B cell (primary cell): ENCODE measurements at regions not wholly inside any gene's neighbourhood (a gene's known extent, or its start where the extent isn't known, plus 50 kb on each side); places are given as distances from the start of the nearest gene placed in this dataset.
"Not testable (repeated sequence)": the region's sequence is repeated elsewhere in the genome, so short reads cannot be mapped to it uniquely, and the experiment has no call there.

Source experiments
- ATAC-seq: fragments of 200-7000 bp; cut with Tn5 transposase; one replicate; pipeline ENCODE4 v1.10.0; 2021; ENCODE audit warnings: low read depth, mild to moderate bottlenecking, moderate number of reproducible peaks, moderate library complexity
- CTCF ChIA-PET: fragments of 350-600 bp; sonication (Branson Sonifier 250); formaldehyde crosslinking; loops from one replicate; lab custom pipeline; 2021; ENCODE audit warnings: antibody characterized with exemption, inconsistent platforms; lab: Charles Lee
- POLR2A ChIA-PET: fragments of 350-600 bp; sonication (Branson Sonifier 250); formaldehyde crosslinking; loops from one replicate; lab custom pipeline; 2021; ENCODE audit warnings: antibody characterized with exemption; lab: Charles Lee
- DNase-seq: peaks from one replicate; pipeline ENCODE4 v3.0.0; 2013
- H2AFZ ChIP-seq: 2 replicates; pipeline ENCODE4 v1.6.1; 2012; ENCODE audit warnings: mild to moderate bottlenecking, low read depth, low read length; ENCODE audit not compliant: insufficient read depth, poor library complexity, severe bottlenecking
- H3K27ac ChIP-seq, 2 donors: 1 replicate in 1 of 2; 2 replicates in 1 of 2; pipeline ENCODE4 v1.5.1; 2012 to 2013; ENCODE audit warnings: low read length in 2 of 2, mild to moderate bottlenecking in 2 of 2, moderate library complexity in 1 of 2
- H3K27me3 ChIP-seq, 4 experiments: fragments of 200-600 bp in 1 of 4; sonication (generic) in 1 of 4; replicated peaks in 1 of 4; 1 replicate in 2 of 4; 2 replicates in 2 of 4; pipeline versions ENCODE4 v1.6.1 to v1.7.0; 2013 to 2016; ENCODE audit warnings: low read length in 3 of 4, mild to moderate bottlenecking in 2 of 4, mixed read lengths in 1 of 4, moderate library complexity in 1 of 4; ENCODE audit not compliant: insufficient read depth in 4 of 4, control insufficient read depth in 3 of 4; ENCODE audit errors: control extremely low read depth in 1 of 4
- H3K36me3 ChIP-seq, 2 experiments: replicated peaks in 1 of 2; 1 replicate in 1 of 2; 2 replicates in 1 of 2; pipeline versions ENCODE4 v1.6.1 to v1.7.1; 2013; ENCODE audit warnings: low read length in 1 of 2; ENCODE audit not compliant: insufficient read depth in 2 of 2, control insufficient read depth in 1 of 2; ENCODE audit errors: control extremely low read depth in 1 of 2, extremely low read depth in 1 of 2
- H3K4me1 ChIP-seq, 2 donors: fragments of 200-600 bp in 1 of 2; sonication (generic) in 1 of 2; 1 replicate in 1 of 2; 2 replicates in 1 of 2; pipeline versions ENCODE4 v1.5.1 to v1.6.1; 2013 to 2017; ENCODE audit warnings: low read length in 2 of 2; ENCODE audit not compliant: control insufficient read depth in 2 of 2, insufficient read depth in 2 of 2
- H3K4me2 ChIP-seq: replicated peaks from 2 replicates; pipeline ENCODE3; 2012; ENCODE audit warnings: mild to moderate bottlenecking, low read depth, low read length; ENCODE audit not compliant: poor library complexity, severe bottlenecking
- H3K4me3 ChIP-seq, 5 experiments: fragments of 200-600 bp in 1 of 5; sonication (generic) in 1 of 5; 1 replicate in 3 of 5; 2 replicates in 2 of 5; pipeline versions ENCODE4 v1.5.1 to v1.7.0; 2011 to 2016; ENCODE audit warnings: low read length in 4 of 5, mild to moderate bottlenecking in 4 of 5, low read depth in 2 of 5, control low read depth in 1 of 5, moderate library complexity in 1 of 5; ENCODE audit not compliant: insufficient read depth in 1 of 5; ENCODE audit errors: control extremely low read depth in 1 of 5, extremely low read depth in 1 of 5
- H3K79me2 ChIP-seq: fragments of 200-600 bp; sonication (generic); one replicate; pipeline ENCODE4 v1.6.0; 2016; ENCODE audit warnings: low read length; ENCODE audit not compliant: control insufficient read depth, insufficient read depth
- H3K9ac ChIP-seq: fragments of 200-600 bp; sonication (generic); 2 replicates; pipeline ENCODE4 v1.6.1; 2017; ENCODE audit warnings: mild to moderate bottlenecking, low read length, moderate library complexity
- H3K9me3 ChIP-seq, 3 donors: one replicate each; pipeline versions ENCODE4 v1.6.1 to v1.7.1; 2013; ENCODE audit warnings: low read length in 2 of 3; ENCODE audit not compliant: control insufficient read depth in 2 of 3, insufficient read depth in 1 of 3; ENCODE audit errors: control extremely low read depth in 1 of 3
- H4K20me1 ChIP-seq: 2 replicates; pipeline ENCODE4 v1.6.0; 2012; ENCODE audit warnings: mild to moderate bottlenecking, low read length; ENCODE audit not compliant: insufficient read depth, control insufficient read depth, poor library complexity, severe bottlenecking
- H3K27ac Mint-ChIP-seq: one replicate; pipeline ENCODE4 v1.8.0; 2021; ENCODE audit warnings: mixed read lengths
- H3K27me3 Mint-ChIP-seq: one replicate; pipeline ENCODE4 v1.8.0; 2021; ENCODE audit warnings: mixed read lengths
- H3K4me1 Mint-ChIP-seq: one replicate; pipeline ENCODE4 v1.8.0; 2021; ENCODE audit warnings: mixed read lengths
- H3K4me3 Mint-ChIP-seq: one replicate; pipeline ENCODE4 v1.8.0; 2021; ENCODE audit warnings: mixed read lengths
- H3K9me3 Mint-ChIP-seq: one replicate; pipeline ENCODE4 v1.8.0; 2022; ENCODE audit warnings: mixed read lengths; ENCODE audit not compliant: insufficient read depth
- WGBS: methylation state at CpG from one replicate; pipeline ENCODE4 v1.1.5; 2013; ENCODE audit warnings: missing lambda C conversion rate; ENCODE audit not compliant: insufficient coverage; 5-methylcytosine and 5-hydroxymethylcytosine counted together
- intact Hi-C: fragments of 100-400 bp; cut with micrococcal nuclease; formaldehyde crosslinking; loops from one replicate; pipeline ENCODE4 v1.10.0; 2022

DNA sequence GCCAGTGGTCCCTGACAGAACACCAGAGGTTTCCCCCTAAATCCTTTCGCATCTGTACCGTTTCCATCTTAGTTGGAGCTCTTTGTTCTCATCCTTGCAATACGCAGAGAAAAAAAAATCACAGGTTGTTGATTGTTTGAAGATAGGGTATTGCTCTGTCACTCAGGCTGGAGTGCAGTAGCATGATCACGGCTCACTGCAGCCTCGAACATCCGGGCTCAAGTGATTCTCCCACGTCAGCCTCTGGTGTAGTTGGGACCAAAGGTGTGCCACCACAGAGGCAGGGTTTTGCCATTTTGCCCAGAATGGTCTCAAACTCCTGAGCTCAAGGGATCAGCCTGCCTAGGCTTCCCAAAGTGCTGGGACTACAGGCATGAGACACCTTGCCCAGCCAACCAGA lies 185.9 kb downstream of the FAM72C start:
- H3K27me3 ChIP-seq, H4K20me1 ChIP-seq, H2AFZ ChIP-seq, H3K4me1 Mint-ChIP-seq, DNase-seq, H3K4me3 ChIP-seq, CTCF ChIA-PET, H3K4me2 ChIP-seq, H3K27ac Mint-ChIP-seq, POLR2A ChIA-PET, H3K27me3 Mint-ChIP-seq, H3K4me1 ChIP-seq, H3K27ac ChIP-seq, H3K9me3 Mint-ChIP-seq, H3K4me3 Mint-ChIP-seq, H3K9me3 ChIP-seq, intact Hi-C loops, H3K79me2 ChIP-seq, H3K36me3 ChIP-seq, ATAC-seq, H3K9ac ChIP-seq: not testable (repeated sequence)
- no CpG with 5 or more reads among the region's 7 CpGs for WGBS

DNA sequence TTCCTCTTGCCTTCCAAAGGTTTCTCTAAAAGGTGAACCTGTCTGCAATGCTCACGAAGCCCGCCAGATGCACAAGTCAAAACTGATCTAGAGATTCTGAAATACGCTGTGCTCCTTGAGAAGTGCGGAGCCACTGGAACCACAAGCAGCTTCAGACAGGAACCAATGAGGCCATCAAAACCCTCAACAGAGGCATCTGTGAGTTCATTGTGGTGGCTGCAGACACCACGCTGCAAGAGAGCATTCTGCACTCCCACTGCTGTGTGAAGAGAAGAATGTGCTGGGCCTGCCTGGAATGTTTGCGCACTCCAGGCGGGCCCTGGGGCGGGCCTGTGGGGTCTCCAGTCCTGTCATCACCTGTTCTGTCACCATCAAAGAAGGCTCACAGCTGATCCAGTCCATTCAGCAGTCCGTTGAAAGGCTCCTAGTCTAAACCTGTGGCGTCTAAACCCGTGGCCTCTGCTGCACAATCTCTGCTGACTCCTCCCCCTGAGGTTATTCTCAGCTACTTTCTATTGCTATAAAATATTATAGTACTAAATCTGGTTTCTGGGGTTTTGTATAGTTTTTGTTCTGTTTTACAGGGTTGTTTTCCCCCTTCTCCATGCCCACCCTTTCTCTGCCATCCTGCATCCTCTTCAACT lies 187.4 kb downstream of the FAM72C start:
- ATAC-seq = not testable (repeated sequence)

DNA sequence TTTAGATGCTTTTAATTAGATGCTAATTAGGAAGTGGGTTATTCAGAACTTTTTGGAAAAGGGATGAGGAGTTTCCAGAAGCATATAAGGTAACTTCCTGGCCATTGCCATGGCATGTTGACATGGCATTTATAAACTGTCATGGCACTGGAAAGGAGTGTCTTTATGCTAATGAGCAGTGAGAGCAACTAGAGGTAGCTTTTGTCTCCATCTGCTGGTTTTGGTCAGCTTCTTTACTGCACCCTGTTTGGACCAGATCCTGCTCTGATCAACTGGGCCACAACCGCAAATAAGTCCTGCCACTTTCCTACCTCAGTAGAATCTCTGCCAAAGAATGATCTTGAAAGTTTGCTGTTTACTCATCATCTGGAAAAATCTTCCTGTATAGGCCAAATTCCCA lies 193.6 kb downstream of the FAM72C start:
- H3K27ac Mint-ChIP-seq, H3K27me3 Mint-ChIP-seq, H3K9me3 ChIP-seq, H4K20me1 ChIP-seq, intact Hi-C loops, H3K9me3 Mint-ChIP-seq, H3K36me3 ChIP-seq, H3K27me3 ChIP-seq, H3K4me2 ChIP-seq, CTCF ChIA-PET, DNase-seq, H3K27ac ChIP-seq, H3K4me3 Mint-ChIP-seq, H3K4me1 ChIP-seq, H3K4me3 ChIP-seq, H3K4me1 Mint-ChIP-seq, H3K9ac ChIP-seq, POLR2A ChIA-PET, H2AFZ ChIP-seq, H3K79me2 ChIP-seq: not testable (repeated sequence)
- WGBS = no CpG with 5 or more reads among the region's 1 CpG
- ATAC-seq = peak; percentile 41

More for the DNA sequence above, 187.4 kb downstream of the FAM72C start:
- WGBS = no CpG with 5 or more reads among the region's 11 CpGs
- H3K36me3 ChIP-seq, H3K4me1 ChIP-seq, H2AFZ ChIP-seq, H3K4me2 ChIP-seq, H3K4me3 Mint-ChIP-seq, H3K4me1 Mint-ChIP-seq, H3K79me2 ChIP-seq, H3K9ac ChIP-seq, H3K27me3 Mint-ChIP-seq, H3K4me3 ChIP-seq, H3K27me3 ChIP-seq, CTCF ChIA-PET, H3K27ac Mint-ChIP-seq, POLR2A ChIA-PET, H3K27ac ChIP-seq, H3K9me3 Mint-ChIP-seq, H3K9me3 ChIP-seq, DNase-seq, H4K20me1 ChIP-seq, intact Hi-C loops: not testable (repeated sequence)

DNA sequence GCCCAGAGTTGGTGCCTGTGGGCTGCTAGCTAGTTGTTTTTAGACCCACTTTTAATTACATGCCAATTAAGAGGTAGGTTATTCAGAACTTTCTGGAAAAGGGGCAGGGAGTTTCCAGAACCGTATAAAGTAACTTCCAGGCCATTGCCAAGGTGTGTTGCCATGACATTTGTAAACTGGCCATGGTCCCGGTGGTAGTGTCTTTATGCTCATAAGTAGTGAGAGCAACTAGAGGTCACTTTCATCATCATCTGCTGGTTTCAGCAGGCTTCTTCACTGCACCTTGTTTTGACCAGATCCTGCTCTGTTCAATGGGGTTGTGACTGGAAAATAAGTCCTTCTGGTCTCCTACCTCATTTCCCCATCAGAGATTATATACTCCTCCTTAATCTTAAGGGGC lies 207.0 kb downstream of the FAM72C start:
- POLR2A ChIA-PET, ATAC-seq, H3K4me1 Mint-ChIP-seq, H4K20me1 ChIP-seq, H3K36me3 ChIP-seq, H3K9me3 ChIP-seq, H3K4me1 ChIP-seq, H3K27ac ChIP-seq, H3K27ac Mint-ChIP-seq, H2AFZ ChIP-seq, H3K4me3 ChIP-seq, intact Hi-C loops, DNase-seq, H3K4me2 ChIP-seq, H3K9me3 Mint-ChIP-seq, CTCF ChIA-PET, H3K4me3 Mint-ChIP-seq, H3K9ac ChIP-seq, H3K27me3 ChIP-seq, H3K27me3 Mint-ChIP-seq, H3K79me2 ChIP-seq: not testable (repeated sequence)
- WGBS = no CpG with 5 or more reads among the region's 2 CpGs
